ENCODE measurements at regions not wholly inside any gene's neighbourhood (a gene's known extent, or its start where the extent isn't known, plus 50 kb on each side); places are given as distances from the start of the nearest gene placed in this dataset.
"Not testable (repeated sequence)": the region's sequence is repeated elsewhere in the genome, so short reads cannot be mapped to it uniquely, and the experiment has no call there.

DNA sequence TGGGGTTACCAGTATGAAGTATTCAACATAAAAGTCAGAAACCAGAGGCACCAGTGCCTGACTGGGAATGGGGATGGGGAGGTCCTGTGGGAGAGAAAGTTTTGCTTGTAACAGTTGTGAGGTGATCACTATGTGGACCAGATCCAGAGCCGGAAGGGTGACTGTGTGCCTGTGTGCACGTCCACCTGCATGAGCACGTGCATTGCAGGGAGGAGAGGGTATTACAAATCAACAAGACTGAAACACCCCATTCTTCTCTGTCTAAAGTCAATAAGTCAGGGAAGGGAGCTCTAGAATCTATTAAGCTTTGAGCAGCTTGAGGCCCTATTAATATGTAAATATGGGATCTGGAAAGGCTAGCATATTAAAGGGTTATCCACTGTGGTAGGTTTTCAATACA lies 241.0 kb upstream of the ACVR2A start:
- DNase-seq (ENCODE audit: low read depth in 4 of 6, low spot score in 6 of 6), result no peak
- Histone ChIP-seq H3K36me3 (ENCODE audit: control insufficient read depth, insufficient read depth, low read length) (no peaks in the 10 kb centered on the region), H3K27me3 (ENCODE audit: control insufficient read depth, insufficient read depth, low read length) (no peaks in the 10 kb centered on the region), H3K9me3 (ENCODE audit: control insufficient read depth, insufficient read depth, low read length) (no peaks in the 10 kb centered on the region), H3K4me3 (ENCODE audit: low read depth, low read length) (no peak overlapping the region), H3K27ac (ENCODE audit: low read depth, low read length) (no peak overlapping the region), H3K4me1 (ENCODE audit: control insufficient read depth, insufficient read depth, low read length) (no peaks in the 10 kb centered on the region)
- no CpG with 5 or more reads among the region's 3 CpGs for WGBS (ENCODE audit: insufficient coverage)

GRCh38 chr2:147603447-147603846 lies 241.4 kb upstream of the ACVR2A start:
- no peak overlapping the region for H3K27ac ChIP-seq (ENCODE audit: low read depth, low read length)
- no peak for DNase-seq (ENCODE audit: low read depth in 4 of 6, low spot score in 6 of 6)
- no peaks in the 10 kb centered on the region for H3K9me3 ChIP-seq (ENCODE audit: control insufficient read depth, insufficient read depth, low read length)
- H3K36me3 ChIP-seq (ENCODE audit: control insufficient read depth, insufficient read depth, low read length), result no peaks in the 10 kb centered on the region
- WGBS (ENCODE audit: insufficient coverage), result no CpG with 5 or more reads among the region's 1 CpG
- H3K27me3 ChIP-seq (ENCODE audit: control insufficient read depth, insufficient read depth, low read length), result no peaks in the 10 kb centered on the region
- no peaks in the 10 kb centered on the region for H3K4me1 ChIP-seq (ENCODE audit: control insufficient read depth, insufficient read depth, low read length)
- no peak overlapping the region for H3K4me3 ChIP-seq (ENCODE audit: low read depth, low read length)

- no peaks in the 10 kb centered on the region for H3K9me3 ChIP-seq (ENCODE audit: control insufficient read depth, insufficient read depth, low read length)
- no peaks in the 10 kb centered on the region for H3K36me3 ChIP-seq (ENCODE audit: control insufficient read depth, insufficient read depth, low read length)
- no peak overlapping the region for H3K4me3 ChIP-seq (ENCODE audit: low read depth, low read length)
- H3K4me1 ChIP-seq (ENCODE audit: control insufficient read depth, insufficient read depth, low read length), result no peaks in the 10 kb centered on the region
- no peaks in the 10 kb centered on the region for H3K27me3 ChIP-seq (ENCODE audit: control insufficient read depth, insufficient read depth, low read length)
- DNase-seq (ENCODE audit: low read depth in 4 of 6, low spot score in 6 of 6), result no peak
- no peak overlapping the region for H3K27ac ChIP-seq (ENCODE audit: low read depth, low read length)
- 20% methylated on average over 1 of the region's 5 CpGs for WGBS (ENCODE audit: insufficient coverage)
These were observed 244.2 kb upstream of the ACVR2A start for GRCh38 chr2:147600646-147601045.

DNA sequence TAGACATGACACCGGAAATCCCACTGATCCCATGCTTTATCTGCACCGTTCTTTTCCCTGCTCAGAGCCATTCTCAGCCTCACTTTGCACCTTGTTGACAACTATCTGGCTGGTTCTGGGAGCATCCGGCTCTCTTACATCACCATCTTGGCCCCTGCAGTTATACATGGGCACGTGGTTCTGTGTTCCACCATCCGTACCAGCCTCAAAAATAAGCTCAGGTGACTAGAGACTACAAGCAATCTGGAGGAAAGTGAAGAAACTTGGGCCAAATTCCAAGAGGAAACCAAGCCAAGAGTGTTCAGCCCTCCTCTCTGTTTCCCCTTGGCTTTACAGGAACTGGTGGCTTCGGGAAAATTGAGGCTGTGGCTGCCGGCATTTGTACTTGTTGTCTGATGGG lies 244.6 kb upstream of the ACVR2A start:
- Histone ChIP-seq H3K36me3 (ENCODE audit: control insufficient read depth, insufficient read depth, low read length) (no peaks in the 10 kb centered on the region), H3K9me3 (ENCODE audit: control insufficient read depth, insufficient read depth, low read length) (no peaks in the 10 kb centered on the region), H3K27me3 (ENCODE audit: control insufficient read depth, insufficient read depth, low read length) (no peaks in the 10 kb centered on the region), H3K4me3 (ENCODE audit: low read depth, low read length) (no peak overlapping the region), H3K4me1 (ENCODE audit: control insufficient read depth, insufficient read depth, low read length) (no peaks in the 10 kb centered on the region), H3K27ac (ENCODE audit: low read depth, low read length) (no peak overlapping the region)
- 91% methylated on average over 4 of the region's 7 CpGs for WGBS (ENCODE audit: insufficient coverage)
- DNase-seq (ENCODE audit: low read depth in 4 of 6, low spot score in 6 of 6), result peak in 1 of 6 donors; percentile 14

- Histone ChIP-seq H3K4me1 (ENCODE audit: control insufficient read depth, insufficient read depth, low read length) (no peaks in the 10 kb centered on the region), H3K36me3 (ENCODE audit: control insufficient read depth, insufficient read depth, low read length) (no peaks in the 10 kb centered on the region), H3K4me3 (ENCODE audit: low read depth, low read length) (no peak overlapping the region), H3K9me3 (ENCODE audit: control insufficient read depth, insufficient read depth, low read length) (no peaks in the 10 kb centered on the region), H3K27me3 (ENCODE audit: control insufficient read depth, insufficient read depth, low read length) (no peaks in the 10 kb centered on the region), H3K27ac (ENCODE audit: low read depth, low read length) (no peak overlapping the region)
- WGBS (ENCODE audit: insufficient coverage), result 100% methylated on average over 1 of the region's 4 CpGs
- DNase-seq (ENCODE audit: low read depth in 4 of 6, low spot score in 6 of 6), result peak in 1 of 6 donors; percentile 23
These were observed 249.6 kb upstream of the ACVR2A start for GRCh38 chr2:147595200-147595599.

DNA sequence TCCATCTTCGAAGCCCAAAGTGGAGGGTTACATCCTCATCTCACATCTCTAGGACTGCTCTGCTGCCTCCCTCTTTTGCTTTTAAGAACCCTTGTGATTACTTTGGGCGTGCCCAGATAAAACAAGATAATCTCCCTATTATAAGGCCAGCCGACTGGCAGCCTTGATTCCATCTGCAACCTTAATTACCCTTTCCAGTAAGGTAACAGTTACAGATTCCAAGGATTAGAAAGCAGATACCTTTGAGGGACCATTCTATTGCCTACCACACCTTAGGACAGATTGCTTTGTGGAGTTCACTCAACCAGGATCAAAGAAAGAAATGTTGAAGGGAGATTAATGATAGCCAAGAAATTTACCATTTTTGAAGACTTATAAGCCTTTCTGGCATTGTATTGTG lies 250.8 kb upstream of the ACVR2A start:
- Histone ChIP-seq H3K9me3 (ENCODE audit: control insufficient read depth, insufficient read depth, low read length) (no peaks in the 10 kb centered on the region), H3K4me1 (ENCODE audit: control insufficient read depth, insufficient read depth, low read length) (no peaks in the 10 kb centered on the region), H3K4me3 (ENCODE audit: low read depth, low read length) (no peak overlapping the region), H3K36me3 (ENCODE audit: control insufficient read depth, insufficient read depth, low read length) (no peaks in the 10 kb centered on the region), H3K27ac (ENCODE audit: low read depth, low read length) (no peak overlapping the region), H3K27me3 (ENCODE audit: control insufficient read depth, insufficient read depth, low read length) (no peaks in the 10 kb centered on the region)
- 90% methylated on average over 3 of the region's 3 CpGs for WGBS (ENCODE audit: insufficient coverage)
- no peak for DNase-seq (ENCODE audit: low read depth in 4 of 6, low spot score in 6 of 6)

DNA sequence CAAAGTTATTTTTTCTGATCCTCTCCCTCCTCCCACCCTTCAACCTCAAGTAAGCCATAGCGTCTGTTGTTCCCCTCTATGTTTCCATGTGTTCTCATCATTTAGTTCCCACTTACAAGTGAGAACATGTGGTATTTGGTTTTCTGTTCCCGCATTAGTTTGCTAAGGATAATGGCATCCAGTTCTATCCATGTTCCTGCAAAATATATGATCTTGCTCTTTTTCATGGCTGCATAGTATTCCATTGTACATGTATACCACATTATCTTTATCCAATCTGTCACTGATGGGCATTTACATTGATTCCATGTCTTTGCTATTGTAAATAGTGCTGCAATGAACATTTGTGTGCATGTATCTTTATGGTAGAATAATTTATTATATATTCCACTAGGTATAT lies 252.0 kb upstream of the ACVR2A start:
- not testable (repeated sequence) for H3K27me3 ChIP-seq (ENCODE audit: control insufficient read depth, insufficient read depth, low read length); H3K27ac ChIP-seq (ENCODE audit: low read depth, low read length); H3K9me3 ChIP-seq (ENCODE audit: control insufficient read depth, insufficient read depth, low read length); H3K4me3 ChIP-seq (ENCODE audit: low read depth, low read length); H3K36me3 ChIP-seq (ENCODE audit: control insufficient read depth, insufficient read depth, low read length); DNase-seq (ENCODE audit: low read depth in 4 of 6, low spot score in 6 of 6); H3K4me1 ChIP-seq (ENCODE audit: control insufficient read depth, insufficient read depth, low read length)
- no CpG with 5 or more reads among the region's 2 CpGs for whole genome bisulfite sequencing (ENCODE audit: insufficient coverage)

DNA sequence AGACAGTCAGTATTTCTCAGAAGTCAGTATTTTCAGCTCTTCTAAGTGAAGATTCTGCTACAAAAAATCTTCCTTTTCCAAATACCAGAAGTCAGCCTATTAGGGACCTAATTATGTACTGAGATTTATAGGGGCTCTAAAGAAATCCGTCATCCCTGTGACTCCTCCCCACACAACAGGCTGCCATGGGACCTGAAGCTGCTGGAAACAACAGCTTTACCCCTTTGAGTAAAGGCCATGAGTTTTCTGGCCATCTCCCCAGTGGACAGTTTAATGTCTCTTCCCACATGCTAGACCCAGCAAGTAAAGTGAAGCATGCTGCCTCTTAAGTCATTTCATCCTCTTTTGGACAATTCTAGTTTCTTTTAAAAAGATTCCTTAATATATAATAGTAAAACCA lies 255.7 kb upstream of the ACVR2A start:
- Histone ChIP-seq H3K4me1 (ENCODE audit: control insufficient read depth, insufficient read depth, low read length) (no peaks in the 10 kb centered on the region), H3K36me3 (ENCODE audit: control insufficient read depth, insufficient read depth, low read length) (no peaks in the 10 kb centered on the region), H3K27ac (ENCODE audit: low read depth, low read length) (no peak overlapping the region), H3K4me3 (ENCODE audit: low read depth, low read length) (no peak overlapping the region), H3K9me3 (ENCODE audit: control insufficient read depth, insufficient read depth, low read length) (no peaks in the 10 kb centered on the region), H3K27me3 (ENCODE audit: control insufficient read depth, insufficient read depth, low read length) (no peaks in the 10 kb centered on the region)
- peak in 1 of 6 donors; percentile 20 for DNase-seq (ENCODE audit: low read depth in 4 of 6, low spot score in 6 of 6)
- WGBS (ENCODE audit: insufficient coverage), result 13% methylated on average over 1 of the region's 1 CpG

- H3K9me3 ChIP-seq (ENCODE audit: control insufficient read depth, insufficient read depth, low read length), result no peaks in the 10 kb centered on the region
- WGBS (ENCODE audit: insufficient coverage), result no CpG with 5 or more reads among the region's 2 CpGs
These were observed 256.6 kb upstream of the ACVR2A start for GRCh38 chr2:147588191-147588590.

DNA sequence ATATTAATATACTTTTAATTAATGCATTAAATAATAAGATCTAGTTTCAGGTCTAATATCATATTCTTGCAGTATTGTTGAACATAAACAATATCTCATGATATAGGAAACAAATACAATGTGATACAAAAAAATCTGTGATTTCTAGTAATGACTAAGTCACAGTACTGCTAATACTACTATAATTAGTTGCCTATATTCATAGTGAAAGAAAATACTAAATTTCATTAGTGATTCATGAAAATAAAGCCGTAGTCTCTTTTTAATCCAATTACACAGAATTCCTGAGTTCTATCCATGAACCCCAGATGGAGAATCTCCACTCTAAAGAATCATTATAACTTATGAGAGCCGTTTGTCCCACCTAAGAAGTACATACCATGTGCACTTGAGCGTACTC lies 266.3 kb upstream of the ACVR2A start:
- DNase-seq (ENCODE audit: low read depth in 4 of 6, low spot score in 6 of 6), result no peak
- Histone ChIP-seq H3K36me3 (ENCODE audit: control insufficient read depth, insufficient read depth, low read length) (no peaks in the 10 kb centered on the region), H3K4me3 (ENCODE audit: low read depth, low read length) (no peak overlapping the region), H3K27me3 (ENCODE audit: control insufficient read depth, insufficient read depth, low read length) (no peaks in the 10 kb centered on the region), H3K4me1 (ENCODE audit: control insufficient read depth, insufficient read depth, low read length) (no peaks in the 10 kb centered on the region), H3K27ac (ENCODE audit: low read depth, low read length) (no peak overlapping the region), H3K9me3 (ENCODE audit: control insufficient read depth, insufficient read depth, low read length) (no peaks in the 10 kb centered on the region)
- 85% methylated on average over 2 of the region's 3 CpGs for WGBS (ENCODE audit: insufficient coverage)

More at GRCh38 chr2:147588191-147588590, 256.6 kb upstream of the ACVR2A start:
- Histone ChIP-seq H3K27ac (ENCODE audit: low read depth, low read length) (no peak overlapping the region), H3K4me3 (ENCODE audit: low read depth, low read length) (no peak overlapping the region), H3K4me1 (ENCODE audit: control insufficient read depth, insufficient read depth, low read length) (no peaks in the 10 kb centered on the region), H3K27me3 (ENCODE audit: control insufficient read depth, insufficient read depth, low read length) (no peaks in the 10 kb centered on the region), H3K36me3 (ENCODE audit: control insufficient read depth, insufficient read depth, low read length) (no peaks in the 10 kb centered on the region)
- DNase-seq (ENCODE audit: low read depth in 4 of 6, low spot score in 6 of 6), result no peak
